Suprapubic skin (tissue), 3 donors: ENCODE measurements at regions not wholly inside any gene's neighbourhood (a gene's known extent, or its start where the extent isn't known, plus 50 kb on each side); places are given as distances from the start of the nearest gene placed in this dataset.

Experiments used
- EP300 ChIP-seq: sonication (generic); formaldehyde crosslinking; IDR thresholded peaks from one replicate; pipeline ENCODE4 v1.6.1; 2017; ENCODE audit warnings: antibody characterized with exemption
- POLR2A ChIP-seq, 2 donors: fragments of 450-650 bp; IDR thresholded peaks; one replicate each; pipeline ENCODE4 v1.6.1; 2017; ENCODE audit warnings: antibody characterized with exemption in 2 of 2, mild to moderate bottlenecking in 2 of 2, moderate library complexity in 2 of 2
- TF ChIP-seq, protein P1 (sequence below), 2 donors: fragments of 200-600 bp in 1 of 2; fragments of 450-650 bp in 1 of 2; sonication (generic) in 1 of 2; IDR thresholded peaks; one replicate each; pipeline ENCODE4 v1.5.1; 2016 to 2019; ENCODE audit warnings: antibody characterized with exemption in 2 of 2, mild to moderate bottlenecking in 1 of 2, moderate library complexity in 1 of 2

- TF ChIP-seq POLR2A (IDR thresholded peaks at IDR 0.05) (no peak), EP300 (no peak)
- TF ChIP-seq, protein P1, sequence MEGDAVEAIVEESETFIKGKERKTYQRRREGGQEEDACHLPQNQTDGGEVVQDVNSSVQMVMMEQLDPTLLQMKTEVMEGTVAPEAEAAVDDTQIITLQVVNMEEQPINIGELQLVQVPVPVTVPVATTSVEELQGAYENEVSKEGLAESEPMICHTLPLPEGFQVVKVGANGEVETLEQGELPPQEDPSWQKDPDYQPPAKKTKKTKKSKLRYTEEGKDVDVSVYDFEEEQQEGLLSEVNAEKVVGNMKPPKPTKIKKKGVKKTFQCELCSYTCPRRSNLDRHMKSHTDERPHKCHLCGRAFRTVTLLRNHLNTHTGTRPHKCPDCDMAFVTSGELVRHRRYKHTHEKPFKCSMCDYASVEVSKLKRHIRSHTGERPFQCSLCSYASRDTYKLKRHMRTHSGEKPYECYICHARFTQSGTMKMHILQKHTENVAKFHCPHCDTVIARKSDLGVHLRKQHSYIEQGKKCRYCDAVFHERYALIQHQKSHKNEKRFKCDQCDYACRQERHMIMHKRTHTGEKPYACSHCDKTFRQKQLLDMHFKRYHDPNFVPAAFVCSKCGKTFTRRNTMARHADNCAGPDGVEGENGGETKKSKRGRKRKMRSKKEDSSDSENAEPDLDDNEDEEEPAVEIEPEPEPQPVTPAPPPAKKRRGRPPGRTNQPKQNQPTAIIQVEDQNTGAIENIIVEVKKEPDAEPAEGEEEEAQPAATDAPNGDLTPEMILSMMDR (IDR thresholded peaks at IDR 0.05), result no peak
These were observed 163.5 kb downstream of the GLI2 start for GRCh38 chr2:120898961-120899750.
